GM19351 (cell line): ENCODE measurements at regions not wholly inside any gene's neighbourhood (a gene's known extent, or its start where the extent isn't known, plus 50 kb on each side); places are given as distances from the start of the nearest gene placed in this dataset.
A peak's percentile ranks its signal among the peaks of the same experiment; 100 is the strongest.

Experiments
- ATAC-seq: cut with Tn5 transposase; IDR thresholded peaks from one replicate; pipeline ENCODE4 v1.9.1; 2021; ENCODE audit warnings: mild to moderate bottlenecking, moderate library complexity; ENCODE audit not compliant: unreplicated experiment

- no peak for ATAC-seq
Observed at GRCh38 chr2:65714866-65715265, 282.5 kb upstream of the SPRED2 start.

- no peak for ATAC-seq
Observed at GRCh38 chr2:65711863-65712262, 279.5 kb upstream of the SPRED2 start.

- ATAC-seq = peak; percentile 58
Observed at GRCh38 chr2:65710779-65711295, 278.4 kb upstream of the SPRED2 start.

GRCh38 chr2:65710356-65710755 is 278.0 kb upstream of the SPRED2 start:
- no peak for ATAC-seq

- ATAC-seq = no peak
Observed at GRCh38 chr2:65708086-65708485, 275.7 kb upstream of the SPRED2 start.

GRCh38 chr2:65706411-65706810 is 274.0 kb upstream of the SPRED2 start:
- ATAC-seq = no peak

GRCh38 chr2:65701191-65701590 is 268.8 kb upstream of the SPRED2 start:
- ATAC-seq = no peak

- ATAC-seq = no peak
Observed at GRCh38 chr2:65700720-65701119, 268.3 kb upstream of the SPRED2 start.

- no peak for ATAC-seq
Observed at GRCh38 chr2:65700004-65700651, 267.7 kb upstream of the SPRED2 start.

GRCh38 chr2:65691816-65692215 is 259.4 kb upstream of the SPRED2 start:
- ATAC-seq = no peak

- no peak for ATAC-seq
Observed at GRCh38 chr2:65688141-65688886, 255.9 kb upstream of the SPRED2 start.

GRCh38 chr2:65687614-65688013 is 255.2 kb upstream of the SPRED2 start:
- ATAC-seq = no peak

- no peak for ATAC-seq
Observed at GRCh38 chr2:65686928-65687521, 254.6 kb upstream of the SPRED2 start.

GRCh38 chr2:65681503-65681902 is 249.1 kb upstream of the SPRED2 start:
- ATAC-seq = no peak

- ATAC-seq = no peak
Observed at GRCh38 chr2:65678779-65679391, 246.5 kb upstream of the SPRED2 start.

- ATAC-seq = no peak
Observed at GRCh38 chr2:65675350-65675749, 243.0 kb upstream of the SPRED2 start.

GRCh38 chr2:65671670-65672242 is 239.4 kb upstream of the SPRED2 start:
- ATAC-seq = no peak

- no peak for ATAC-seq
Observed at GRCh38 chr2:65669574-65669973, 237.2 kb upstream of the SPRED2 start.

- ATAC-seq = no peak
Observed at GRCh38 chr2:65668744-65669143, 236.3 kb upstream of the SPRED2 start.

- peak; percentile 100 for ATAC-seq
Observed at GRCh38 chr2:65666156-65666725, 233.8 kb upstream of the SPRED2 start.

GRCh38 chr2:65664931-65665330 is 232.5 kb upstream of the SPRED2 start:
- ATAC-seq = no peak
